Fibroblast of villous mesenchyme (primary cell): ENCODE measurements at regions not wholly inside any gene's neighbourhood (a gene's known extent, or its start where the extent isn't known, plus 50 kb on each side); places are given as distances from the start of the nearest gene placed in this dataset.
"Not testable (repeated sequence)": the region's sequence is repeated elsewhere in the genome, so short reads cannot be mapped to it uniquely, and the experiment has no call there.

ENCODE experiments used
- DNase-seq: peaks from one replicate; pipeline ENCODE4 v3.0.0-alpha.2; 2010; ENCODE audit warnings: low read depth
- H3K4me3 ChIP-seq: 2 replicates; pipeline ENCODE4 v1.5.1; 2011; ENCODE audit warnings: low read depth, mild to moderate bottlenecking, low read length
- CTCF ChIP-seq: IDR thresholded peaks from 2 replicates; pipeline ENCODE4 v1.5.1; 2012; ENCODE audit warnings: low read depth, mild to moderate bottlenecking, low read length; ENCODE audit not compliant: insufficient read depth

- TF ChIP-seq CTCF = no peak
- no peak for DNase-seq
Observed at GRCh38 chr9:72459308-72459707, 62.1 kb upstream of the TMC1 start.

GRCh38 chr9:72458153-72458552 lies 63.3 kb upstream of the TMC1 start:
- peak; percentile 49 for DNase-seq
- TF ChIP-seq CTCF = no peak
- no peak overlapping the region for H3K4me3 ChIP-seq

More at GRCh38 chr9:72459308-72459707, 62.1 kb upstream of the TMC1 start:
- no peak overlapping the region for H3K4me3 ChIP-seq

- no peak for DNase-seq
- no peak overlapping the region for H3K4me3 ChIP-seq
- TF ChIP-seq CTCF = no peak
Observed at GRCh38 chr9:72457366-72457765, 64.0 kb upstream of the TMC1 start.

GRCh38 chr9:72454871-72455491 lies 66.4 kb upstream of the TMC1 start:
- no peak overlapping the region for H3K4me3 ChIP-seq
- no peak for DNase-seq
- no peak for TF ChIP-seq CTCF

GRCh38 chr9:72453797-72454196 lies 67.6 kb upstream of the TMC1 start:
- H3K4me3 ChIP-seq = no peak overlapping the region
- TF ChIP-seq CTCF = no peak
- no peak for DNase-seq

GRCh38 chr9:72446241-72446640 lies 75.2 kb upstream of the TMC1 start:
- DNase-seq, H3K4me3 ChIP-seq: not testable (repeated sequence)

GRCh38 chr9:72445306-72445995 lies 76.0 kb upstream of the TMC1 start:
- TF ChIP-seq CTCF = no peak
- no peak overlapping the region for H3K4me3 ChIP-seq
- no peak for DNase-seq
